MM.1S (cell line): ENCODE measurements at regions not wholly inside any gene's neighbourhood (a gene's known extent, or its start where the extent isn't known, plus 50 kb on each side); places are given as distances from the start of the nearest gene placed in this dataset.

Source experiments
- DNase-seq: peaks from one replicate; pipeline ENCODE4 v3.0.0-alpha.2; 2015
- H2AFZ ChIP-seq: fragments of 300-600 bp; sonication (generic); 2 replicates; pipeline ENCODE4 v1.6.0; 2016; ENCODE audit warnings: antibody characterized with exemption, low read length
- H3F3A ChIP-seq: fragments of 300-600 bp; sonication (generic); 2 replicates; pipeline ENCODE4 v1.6.1; 2016; ENCODE audit warnings: mild to moderate bottlenecking, antibody characterized with exemption, low read length, moderate library complexity, mixed read lengths; ENCODE audit not compliant: insufficient read depth
- H3K27ac ChIP-seq: fragments of 300-600 bp; sonication (generic); 2 replicates; pipeline ENCODE4 v1.5.1; 2016; ENCODE audit warnings: mild to moderate bottlenecking, low read length
- H3K27me3 ChIP-seq: fragments of 300-600 bp; sonication (generic); replicated peaks from 2 replicates; pipeline ENCODE4 v1.6.0; 2016; ENCODE audit warnings: low read length; ENCODE audit not compliant: insufficient read depth
- H3K36me3 ChIP-seq: fragments of 300-600 bp; sonication (generic); replicated peaks from 2 replicates; pipeline ENCODE4 v1.6.1; 2016; ENCODE audit warnings: mild to moderate bottlenecking, low read length, mixed read lengths; ENCODE audit not compliant: insufficient read depth
- H3K4me1 ChIP-seq: fragments of 300-600 bp; sonication (generic); 2 replicates; pipeline ENCODE4 v1.6.1; 2016; ENCODE audit warnings: low read length, mixed read lengths
- H3K4me2 ChIP-seq: fragments of 300-600 bp; sonication (generic); 2 replicates; pipeline ENCODE4 v1.6.0; 2016; ENCODE audit warnings: low read depth, low read length
- H3K4me3 ChIP-seq: fragments of 300-600 bp; sonication (generic); 2 replicates; pipeline ENCODE4 v1.5.1; 2016; ENCODE audit warnings: low read length, mixed read lengths
- H3K79me2 ChIP-seq: fragments of 300-600 bp; sonication (generic); 2 replicates; pipeline ENCODE4 v1.6.1; 2016; ENCODE audit warnings: mixed run types, low read length, mixed read lengths
- H3K9ac ChIP-seq: fragments of 300-600 bp; sonication (generic); 2 replicates; pipeline ENCODE4 v1.6.1; 2016; ENCODE audit warnings: low read length, mixed read lengths
- H3K9me2 ChIP-seq: fragments of 300-600 bp; sonication (generic); replicated peaks from 2 replicates; pipeline ENCODE4 v1.6.1; 2016; ENCODE audit warnings: mild to moderate bottlenecking, low read length, mixed read lengths; ENCODE audit not compliant: insufficient read depth
- H3K9me3 ChIP-seq: fragments of 300-600 bp; sonication (generic); replicated peaks from 2 replicates; pipeline ENCODE4 v1.6.1; 2016; ENCODE audit warnings: mild to moderate bottlenecking, low read length, mixed read lengths; ENCODE audit not compliant: insufficient read depth
- H4K20me1 ChIP-seq: fragments of 300-600 bp; sonication (generic); 2 replicates; pipeline ENCODE4 v1.6.1; 2016; ENCODE audit warnings: mild to moderate bottlenecking, low read length, moderate library complexity, mixed read lengths; ENCODE audit not compliant: insufficient read depth
- EZH2 ChIP-seq: fragments of 300-600 bp; sonication (generic); optimal IDR thresholded peaks from 2 replicates; pipeline ENCODE3; 2017; ENCODE audit warnings: low read depth, mild to moderate bottlenecking, antibody characterized with exemption, low read length, mixed read lengths
- EZH2phosphoT487 ChIP-seq: fragments of 300-600 bp; sonication (generic); IDR thresholded peaks from 2 replicates; pipeline ENCODE4 v1.6.1; 2018; ENCODE audit warnings: antibody characterized with exemption, low read length
- TF ChIP-seq, protein P1 (sequence below): fragments of 300-600 bp; sonication (generic); IDR thresholded peaks from 2 replicates; pipeline ENCODE4 v1.5.1; 2016; ENCODE audit warnings: antibody characterized with exemption, low read length, mixed read lengths

DNA sequence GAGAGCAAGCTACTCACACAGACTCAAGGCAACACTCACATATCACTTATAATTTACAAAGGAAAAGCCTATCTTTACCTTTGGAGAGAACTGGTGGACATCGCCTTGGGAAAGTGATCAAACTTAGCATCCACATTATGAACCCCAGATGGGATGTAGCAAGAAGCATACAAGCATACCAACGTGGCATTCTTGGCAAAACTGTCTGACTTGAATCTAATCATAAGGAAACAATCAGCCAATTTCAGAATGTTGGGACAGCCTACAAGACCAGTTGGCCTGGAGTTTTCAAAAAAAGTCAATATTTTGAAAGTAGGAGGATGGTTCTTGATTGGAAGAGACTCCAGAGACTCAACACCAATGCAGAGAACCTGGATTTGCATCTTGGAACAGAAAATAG is 79.1 kb upstream of the PMAIP1 start:
- H3K4me3 ChIP-seq = no peak overlapping the region
- no peaks in the 10 kb centered on the region for H3K9me3 ChIP-seq
- no peaks in the 10 kb centered on the region for H3F3A ChIP-seq
- no peaks in the 10 kb centered on the region for H3K79me2 ChIP-seq
- no peak overlapping the region for H3K4me2 ChIP-seq
- TF ChIP-seq EZH2phosphoT487 (no peak), EZH2 (no peak)
- TF ChIP-seq, protein P1, sequence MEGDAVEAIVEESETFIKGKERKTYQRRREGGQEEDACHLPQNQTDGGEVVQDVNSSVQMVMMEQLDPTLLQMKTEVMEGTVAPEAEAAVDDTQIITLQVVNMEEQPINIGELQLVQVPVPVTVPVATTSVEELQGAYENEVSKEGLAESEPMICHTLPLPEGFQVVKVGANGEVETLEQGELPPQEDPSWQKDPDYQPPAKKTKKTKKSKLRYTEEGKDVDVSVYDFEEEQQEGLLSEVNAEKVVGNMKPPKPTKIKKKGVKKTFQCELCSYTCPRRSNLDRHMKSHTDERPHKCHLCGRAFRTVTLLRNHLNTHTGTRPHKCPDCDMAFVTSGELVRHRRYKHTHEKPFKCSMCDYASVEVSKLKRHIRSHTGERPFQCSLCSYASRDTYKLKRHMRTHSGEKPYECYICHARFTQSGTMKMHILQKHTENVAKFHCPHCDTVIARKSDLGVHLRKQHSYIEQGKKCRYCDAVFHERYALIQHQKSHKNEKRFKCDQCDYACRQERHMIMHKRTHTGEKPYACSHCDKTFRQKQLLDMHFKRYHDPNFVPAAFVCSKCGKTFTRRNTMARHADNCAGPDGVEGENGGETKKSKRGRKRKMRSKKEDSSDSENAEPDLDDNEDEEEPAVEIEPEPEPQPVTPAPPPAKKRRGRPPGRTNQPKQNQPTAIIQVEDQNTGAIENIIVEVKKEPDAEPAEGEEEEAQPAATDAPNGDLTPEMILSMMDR = no peak
- no peak overlapping the region for H3K9ac ChIP-seq
- H3K27me3 ChIP-seq = no peaks in the 10 kb centered on the region
- no peaks in the 10 kb centered on the region for H4K20me1 ChIP-seq
- no peak overlapping the region for H2AFZ ChIP-seq
- no peaks in the 10 kb centered on the region for H3K36me3 ChIP-seq
- no peak overlapping the region for H3K27ac ChIP-seq
- no peaks in the 10 kb centered on the region for H3K4me1 ChIP-seq
- DNase-seq = no peak
- H3K9me2 ChIP-seq = no peaks in the 10 kb centered on the region

DNA sequence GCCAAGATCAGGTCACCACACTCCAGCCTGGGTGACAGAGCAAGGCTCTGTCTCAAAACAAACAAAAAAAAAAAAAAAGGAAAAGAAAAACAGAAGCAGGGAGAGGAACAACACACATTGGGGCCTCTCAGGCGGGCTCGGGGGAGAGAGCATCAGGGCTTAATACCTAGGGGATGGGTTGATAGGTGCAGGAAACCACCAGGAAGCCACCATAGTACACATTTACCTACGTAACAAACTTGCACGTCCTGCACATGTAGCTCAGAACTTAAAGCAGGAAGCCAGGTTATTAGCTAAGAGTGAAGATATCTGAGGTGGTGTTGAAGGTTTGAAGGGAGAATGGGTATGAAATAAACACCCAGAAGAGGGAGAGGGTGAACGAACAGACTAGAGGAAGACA is 81.0 kb upstream of the PMAIP1 start:
- Histone ChIP-seq H3K27ac (no peak overlapping the region), H3K4me2 (no peak overlapping the region), H3K27me3 (no peaks in the 10 kb centered on the region), H2AFZ (no peak overlapping the region), H3K9ac (no peak overlapping the region), H4K20me1 (no peaks in the 10 kb centered on the region), H3K9me2 (no peaks in the 10 kb centered on the region), H3K4me1 (no peaks in the 10 kb centered on the region), H3K4me3 (no peak overlapping the region), H3K36me3 (no peaks in the 10 kb centered on the region), H3F3A (no peaks in the 10 kb centered on the region), H3K79me2 (no peaks in the 10 kb centered on the region), H3K9me3 (no peaks in the 10 kb centered on the region)
- TF ChIP-seq EZH2phosphoT487 (no peak), EZH2 (no peak)
- TF ChIP-seq, protein P1 = no peak
- no peak for DNase-seq

DNA sequence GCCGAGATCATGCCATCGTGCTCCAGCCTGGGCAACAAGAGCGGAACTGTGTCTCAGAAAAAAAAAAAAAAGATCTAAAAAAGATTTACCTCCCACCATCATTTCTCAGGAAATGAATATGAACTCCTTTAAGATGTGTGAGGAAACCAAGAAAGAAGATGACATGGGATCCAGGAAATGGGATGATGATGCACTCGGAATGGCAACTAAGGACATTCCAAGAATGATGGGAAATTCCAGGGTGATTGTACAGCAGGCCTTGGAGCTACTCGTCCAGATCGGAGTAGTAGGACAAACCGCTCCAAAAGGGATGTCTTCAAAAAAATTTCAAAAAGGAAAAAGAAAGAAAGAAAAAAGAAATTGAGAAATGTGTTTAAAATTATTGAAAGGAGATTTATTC is 84.9 kb upstream of the PMAIP1 start:
- Histone ChIP-seq H3K79me2 (no peaks in the 10 kb centered on the region), H3K9me3 (no peaks in the 10 kb centered on the region), H3K36me3 (no peaks in the 10 kb centered on the region), H3K9ac (no peak overlapping the region), H3K27ac (no peak overlapping the region), H3K27me3 (no peaks in the 10 kb centered on the region), H3F3A (no peaks in the 10 kb centered on the region), H3K4me2 (no peak overlapping the region), H3K9me2 (no peaks in the 10 kb centered on the region), H2AFZ (no peak overlapping the region), H3K4me3 (no peak overlapping the region), H4K20me1 (no peaks in the 10 kb centered on the region), H3K4me1 (no peaks in the 10 kb centered on the region)
- no peak for DNase-seq
- TF ChIP-seq EZH2 (no peak), EZH2phosphoT487 (no peak)
- TF ChIP-seq, protein P1 = no peak
